PC-3 (cell line): ENCODE measurements at regions not wholly inside any gene's neighbourhood (a gene's known extent, or its start where the extent isn't known, plus 50 kb on each side); places are given as distances from the start of the nearest gene placed in this dataset.

Experiments
- CTCF ChIP-seq: fragments of 300-600 bp; sonication (generic); conservative IDR thresholded peaks from 2 replicates; pipeline ENCODE4 v1.5.1; 2017; ENCODE audit warnings: antibody characterized with exemption, low read depth, mild to moderate bottlenecking, low read length
- EZH2 ChIP-seq: fragments of 300-600 bp; sonication (generic); IDR thresholded peaks from one replicate; pipeline ENCODE4 v1.6.1; 2017; ENCODE audit warnings: antibody characterized with exemption, mild to moderate bottlenecking, low read length; ENCODE audit not compliant: unreplicated experiment
- EZH2phosphoT487 ChIP-seq: fragments of 300-600 bp; sonication (generic); IDR thresholded peaks from 2 replicates; pipeline ENCODE4 v1.6.1; 2018; ENCODE audit warnings: mild to moderate bottlenecking, antibody characterized with exemption, low read length, borderline replicate concordance

GRCh38 chr6:22155551-22155950, 141.3 kb downstream of the PRL start:
- no peak for TF ChIP-seq CTCF
- TF ChIP-seq EZH2 = no peak
- no peak for TF ChIP-seq EZH2phosphoT487
